ENCODE measurements at regions not wholly inside any gene's neighbourhood (a gene's known extent, or its start where the extent isn't known, plus 50 kb on each side); places are given as distances from the start of the nearest gene placed in this dataset.

GRCh38 chr2:144796164-144796563, 276.2 kb upstream of the ZEB2 start:
- no peaks in the 10 kb centered on the region for H3K27me3 ChIP-seq
- no peaks in the 10 kb centered on the region for H3K36me3 ChIP-seq
- no peaks in the 10 kb centered on the region for H3K4me1 ChIP-seq (ENCODE audit: control insufficient read depth in 1 of 2, insufficient read depth in 1 of 2, low read depth in 1 of 2, low read length in 1 of 2)
- no peak overlapping the region for H3K4me3 ChIP-seq (ENCODE audit: low read depth in 1 of 2, low read length in 1 of 2)
- TF ChIP-seq CTCF (IDR thresholded peaks at IDR 0.05): no peak
- no peaks in the 10 kb centered on the region for H3K9me3 ChIP-seq
- no peak overlapping the region for H3K27ac ChIP-seq

GRCh38 chr2:144785253-144785652, 265.3 kb upstream of the ZEB2 start:
- Histone ChIP-seq H3K36me3 (no peaks in the 10 kb centered on the region), H3K27me3 (no peaks in the 10 kb centered on the region), H3K4me1 (ENCODE audit: control insufficient read depth in 1 of 2, insufficient read depth in 1 of 2, low read depth in 1 of 2, low read length in 1 of 2) (no peaks in the 10 kb centered on the region), H3K4me3 (ENCODE audit: low read depth in 1 of 2, low read length in 1 of 2) (no peak overlapping the region), H3K27ac (no peak overlapping the region), H3K9me3 (no peaks in the 10 kb centered on the region)
- TF ChIP-seq CTCF (IDR thresholded peaks at IDR 0.05): no peak

- no peak overlapping the region for H3K27ac ChIP-seq
- H3K4me3 ChIP-seq (ENCODE audit: low read depth in 1 of 2, low read length in 1 of 2): no peak overlapping the region
- H3K9me3 ChIP-seq: no peaks in the 10 kb centered on the region
- H3K27me3 ChIP-seq: no peaks in the 10 kb centered on the region
- no peak for TF ChIP-seq CTCF (IDR thresholded peaks at IDR 0.05)
- H3K36me3 ChIP-seq: no peaks in the 10 kb centered on the region
- H3K4me1 ChIP-seq (ENCODE audit: control insufficient read depth in 1 of 2, insufficient read depth in 1 of 2, low read depth in 1 of 2, low read length in 1 of 2): no peaks in the 10 kb centered on the region
Observed at GRCh38 chr2:144780983-144781382, 261.1 kb upstream of the ZEB2 start.

GRCh38 chr2:144776766-144777165, 256.8 kb upstream of the ZEB2 start:
- no peak overlapping the region for H3K27ac ChIP-seq
- H3K4me3 ChIP-seq (ENCODE audit: low read depth in 1 of 2, low read length in 1 of 2): no peak overlapping the region
- H3K27me3 ChIP-seq: no peaks in the 10 kb centered on the region
- no peaks in the 10 kb centered on the region for H3K9me3 ChIP-seq
- no peak for TF ChIP-seq CTCF (IDR thresholded peaks at IDR 0.05)
- H3K4me1 ChIP-seq (ENCODE audit: control insufficient read depth in 1 of 2, insufficient read depth in 1 of 2, low read depth in 1 of 2, low read length in 1 of 2): no peaks in the 10 kb centered on the region
- H3K36me3 ChIP-seq: no peaks in the 10 kb centered on the region

- Histone ChIP-seq H3K9me3 (no peaks in the 10 kb centered on the region), H3K27ac (no peak overlapping the region)
Observed at GRCh38 chr2:144774809-144775208, 254.9 kb upstream of the ZEB2 start.

More at GRCh38 chr2:144774809-144775208, 254.9 kb upstream of the ZEB2 start:
- Histone ChIP-seq H3K27me3 (no peaks in the 10 kb centered on the region), H3K4me1 (ENCODE audit: control insufficient read depth in 1 of 2, insufficient read depth in 1 of 2, low read depth in 1 of 2, low read length in 1 of 2) (peaks cover 0 to under 1% of the 10 kb centered on the region in 2 experiments), H3K4me3 (ENCODE audit: low read depth in 1 of 2, low read length in 1 of 2) (no peak overlapping the region), H3K36me3 (no peaks in the 10 kb centered on the region)
- no peak for TF ChIP-seq CTCF (IDR thresholded peaks at IDR 0.05)

Data from neutrophil (primary cell).